GM21737 (cell line): ENCODE measurements at regions not wholly inside any gene's neighbourhood (a gene's known extent, or its start where the extent isn't known, plus 50 kb on each side); places are given as distances from the start of the nearest gene placed in this dataset.

Source experiments
- ATAC-seq: cut with Tn5 transposase; IDR thresholded peaks from one replicate; pipeline ENCODE4 v1.9.1; 2021; ENCODE audit warnings: mild to moderate bottlenecking, moderate library complexity; ENCODE audit not compliant: unreplicated experiment

DNA sequence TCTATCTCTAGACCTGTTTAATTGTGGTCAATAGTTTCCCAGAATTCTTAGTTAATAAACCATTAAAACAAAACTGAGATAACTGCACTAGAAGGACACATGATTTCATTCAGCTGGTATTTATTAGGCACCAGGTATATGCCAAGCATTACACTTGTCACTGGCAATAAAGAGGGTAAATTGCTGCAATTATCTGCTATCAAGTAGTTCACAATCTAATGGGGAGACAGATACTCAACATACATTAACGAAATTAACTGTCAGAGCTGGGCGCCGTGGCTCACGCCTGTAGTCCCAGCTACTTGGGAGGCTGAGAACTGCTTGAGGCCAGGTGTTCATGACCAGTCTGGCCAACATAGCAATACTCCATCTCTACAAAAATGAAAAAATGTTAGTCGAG, 71.7 kb upstream of the WIPF1 start:
- no peak for ATAC-seq

DNA sequence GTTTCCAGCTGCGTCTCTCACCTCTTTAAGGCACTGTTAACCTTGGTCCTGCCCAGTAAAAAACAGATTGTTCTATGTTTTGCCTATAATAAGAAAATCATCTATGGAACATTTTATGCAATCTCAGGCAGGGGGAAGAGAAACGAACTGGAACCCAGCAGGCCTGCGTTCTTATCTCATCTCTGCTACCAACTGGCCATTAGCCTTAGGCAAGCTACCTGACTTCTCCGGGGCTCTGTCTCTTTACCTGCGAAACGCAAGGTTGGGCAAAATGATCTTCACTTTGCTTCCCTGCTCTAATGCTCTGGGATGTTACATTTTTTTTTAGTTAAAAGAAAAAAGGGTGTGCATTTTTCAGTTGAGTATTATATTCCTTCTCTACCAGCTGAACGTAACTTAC, 70.5 kb upstream of the WIPF1 start:
- ATAC-seq = no peak

DNA sequence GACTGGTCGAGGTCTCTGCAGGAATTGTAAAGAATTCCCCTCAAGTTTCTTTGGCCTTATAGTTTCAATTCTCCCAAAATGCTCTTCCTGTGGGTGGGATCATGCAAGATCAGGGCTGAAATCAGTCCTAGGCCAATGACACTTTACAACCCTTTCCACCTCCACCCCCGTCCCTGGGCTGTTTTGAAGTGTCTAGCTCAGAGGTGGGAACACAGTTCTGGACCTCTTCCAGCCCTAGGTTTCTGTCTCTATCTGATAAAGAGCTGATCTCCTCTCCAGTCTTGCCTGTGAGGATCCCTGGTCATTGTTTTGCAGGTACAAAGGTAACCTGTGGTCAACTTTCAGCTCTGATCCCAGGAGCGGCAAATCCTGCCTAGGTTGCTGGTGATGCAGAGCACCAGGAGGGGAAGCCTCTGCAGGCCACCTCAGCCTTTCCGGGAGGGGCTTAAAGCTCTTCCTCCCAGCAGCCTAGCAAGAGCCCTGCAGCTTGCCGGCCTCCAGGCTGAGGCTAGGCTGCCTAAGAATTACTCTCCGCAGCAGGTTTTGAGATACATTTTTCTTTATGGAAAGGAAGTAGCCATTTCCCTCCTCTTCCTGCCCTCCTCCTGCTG, 69.8 kb upstream of the WIPF1 start:
- ATAC-seq = no peak

DNA sequence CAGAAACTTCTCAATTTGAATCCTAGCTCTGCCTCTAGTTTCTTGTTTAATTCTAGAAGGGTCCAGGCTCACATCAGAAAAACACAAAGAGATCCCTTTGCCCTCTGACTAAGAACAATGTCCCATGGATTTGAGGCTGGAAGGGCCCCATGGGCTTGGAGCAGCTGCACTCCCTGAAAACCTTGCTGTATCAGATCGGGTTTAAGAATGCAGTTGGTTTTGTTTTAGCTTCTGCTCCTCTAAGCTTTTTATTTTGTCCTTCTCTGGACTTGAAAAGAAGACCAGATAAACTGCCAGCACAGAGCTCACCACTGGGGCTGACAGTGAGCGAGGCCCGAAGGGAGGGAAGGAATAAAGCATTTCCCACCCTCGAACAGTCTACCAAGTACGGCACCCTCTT, 69.2 kb upstream of the WIPF1 start:
- ATAC-seq = no peak

DNA sequence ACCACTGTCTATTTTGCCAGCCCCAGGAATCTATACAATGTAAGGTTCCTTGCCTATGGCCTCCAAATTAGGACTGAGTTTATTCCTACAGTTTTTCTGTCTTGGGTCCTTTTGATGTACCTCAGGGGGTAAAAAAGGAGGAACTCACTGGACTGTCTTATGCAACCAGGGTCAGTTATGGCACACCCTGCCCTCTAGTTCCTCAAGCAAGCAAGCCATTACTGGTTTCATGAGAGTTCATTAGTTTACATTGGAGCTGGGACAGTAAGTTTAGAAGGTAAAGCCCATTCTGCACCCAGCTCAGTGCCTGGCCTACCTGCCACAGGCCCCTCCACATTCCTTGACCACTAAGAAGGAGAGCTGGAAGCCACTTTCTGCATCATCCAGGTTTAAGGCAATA, 68.7 kb upstream of the WIPF1 start:
- ATAC-seq = no peak

DNA sequence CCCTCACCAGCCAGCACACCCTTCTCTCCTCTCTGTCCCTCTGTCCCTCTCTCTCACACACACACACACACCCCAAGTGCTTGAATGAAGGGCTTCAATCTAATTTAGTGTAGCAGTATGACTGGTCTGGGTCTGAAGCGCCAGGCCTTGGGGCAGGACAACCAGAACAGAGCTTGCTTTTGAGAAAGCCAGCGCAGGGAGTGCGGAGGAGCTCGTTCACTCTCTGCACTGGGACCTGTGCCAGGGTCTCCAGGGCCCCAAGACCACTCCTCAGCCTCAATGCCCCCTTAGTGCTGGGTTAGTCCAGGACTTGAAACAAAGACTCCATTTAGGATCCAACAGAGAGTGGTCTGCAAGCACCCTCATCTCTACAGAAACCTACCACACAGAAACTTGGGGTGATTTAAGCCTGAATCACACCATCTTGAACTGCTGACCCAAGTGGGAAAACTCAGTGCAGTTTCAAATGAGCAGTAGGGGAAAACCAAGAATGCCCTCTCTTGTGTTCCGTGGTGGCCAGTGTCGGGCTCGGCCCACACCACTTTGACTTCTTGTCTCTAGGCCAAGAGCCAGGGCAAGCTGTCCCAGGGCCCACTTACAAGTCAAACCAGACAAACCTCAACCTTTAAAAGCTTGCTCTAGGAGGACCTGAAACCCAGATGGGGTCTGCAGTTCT, 66.6 kb upstream of the WIPF1 start:
- no peak for ATAC-seq

DNA sequence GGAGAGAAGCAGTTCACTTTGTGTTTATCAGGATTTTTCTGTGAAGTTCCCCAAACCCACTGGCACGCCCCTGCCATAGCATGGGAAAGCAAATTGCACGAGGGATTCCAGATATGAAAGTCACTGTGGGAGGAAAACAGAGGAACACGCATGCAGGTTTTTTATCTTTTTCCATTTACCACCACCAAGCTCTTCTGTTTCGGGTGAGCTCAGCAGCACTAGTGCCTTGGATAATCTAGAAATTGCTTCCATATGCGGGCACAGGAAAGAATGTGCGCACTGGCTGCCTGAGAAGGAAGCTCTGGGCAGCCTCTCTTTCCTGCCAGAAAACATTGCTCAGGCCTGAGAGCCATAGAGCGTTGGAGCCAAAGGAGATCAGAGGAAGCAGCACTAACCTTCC, 65.9 kb upstream of the WIPF1 start:
- no peak for ATAC-seq

DNA sequence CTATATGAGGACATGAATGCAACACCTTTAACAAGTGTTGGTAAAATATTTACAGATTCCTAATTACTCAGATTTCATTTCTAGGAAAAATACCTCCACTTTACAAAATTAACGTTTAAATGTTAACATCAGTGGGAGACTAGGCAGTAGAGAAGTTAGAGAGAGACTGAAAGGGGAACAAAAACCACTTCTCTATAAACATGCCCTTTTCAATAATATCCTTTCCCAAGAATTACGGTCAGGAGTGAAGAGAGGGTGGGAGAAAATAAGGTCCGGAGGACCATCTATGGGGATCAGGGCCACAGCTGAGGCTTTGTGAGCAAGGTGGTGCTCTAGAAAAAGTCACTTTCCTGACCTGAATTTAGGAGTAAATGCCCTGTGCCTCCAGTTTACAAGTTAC, 65.3 kb upstream of the WIPF1 start:
- ATAC-seq = no peak

DNA sequence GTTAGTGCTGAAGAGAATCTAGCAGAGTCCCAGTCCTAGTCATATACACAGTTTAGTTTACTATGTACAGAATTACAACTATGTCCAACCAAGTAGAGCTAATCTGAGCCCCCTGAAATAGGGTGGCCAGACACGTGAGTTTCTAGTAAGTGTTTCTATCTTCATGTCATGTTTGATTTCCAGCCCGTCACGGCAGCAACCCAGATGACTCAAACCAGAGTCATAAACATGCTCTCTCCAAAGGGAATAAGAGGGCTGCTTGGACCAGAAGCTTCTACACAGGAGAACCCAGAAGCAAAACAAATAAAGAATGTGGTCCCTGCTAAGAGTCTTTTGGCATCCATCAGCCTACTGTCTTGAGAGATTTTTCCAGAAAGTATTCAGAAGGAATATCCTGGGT, 64.9 kb upstream of the WIPF1 start:
- no peak for ATAC-seq

DNA sequence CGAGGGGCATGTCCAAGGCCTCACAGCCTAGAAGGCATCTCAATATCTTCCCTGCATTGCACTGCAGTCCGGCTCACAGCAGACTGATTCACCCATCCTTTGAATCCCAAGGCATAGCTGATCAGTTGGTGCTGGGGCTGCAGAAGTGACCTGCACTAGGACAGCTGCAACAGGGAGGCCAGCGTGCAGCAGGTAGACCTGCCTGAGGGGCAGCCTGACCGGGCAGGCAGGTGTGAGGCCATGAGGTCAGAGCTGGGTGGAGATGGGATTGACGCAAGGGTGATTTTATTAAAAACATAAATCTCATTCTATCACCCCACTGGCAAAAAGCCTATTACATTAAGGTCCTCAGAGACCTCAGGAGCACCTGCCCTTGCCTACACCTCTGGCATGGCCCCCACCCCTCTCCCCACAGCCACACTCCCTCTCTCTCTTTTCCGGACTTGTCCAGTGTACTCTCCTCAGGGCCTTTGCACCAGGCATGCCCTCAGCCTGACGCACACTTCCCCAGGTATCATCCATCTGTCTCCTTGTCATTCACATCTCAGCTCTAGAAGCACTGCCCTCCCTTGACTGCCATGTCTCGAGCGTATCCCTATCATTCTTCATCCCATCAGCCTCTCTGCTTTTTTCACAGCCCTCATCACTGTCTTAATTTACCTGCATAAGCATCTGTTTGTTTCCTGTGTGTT, 63.5 kb upstream of the WIPF1 start:
- ATAC-seq = no peak

DNA sequence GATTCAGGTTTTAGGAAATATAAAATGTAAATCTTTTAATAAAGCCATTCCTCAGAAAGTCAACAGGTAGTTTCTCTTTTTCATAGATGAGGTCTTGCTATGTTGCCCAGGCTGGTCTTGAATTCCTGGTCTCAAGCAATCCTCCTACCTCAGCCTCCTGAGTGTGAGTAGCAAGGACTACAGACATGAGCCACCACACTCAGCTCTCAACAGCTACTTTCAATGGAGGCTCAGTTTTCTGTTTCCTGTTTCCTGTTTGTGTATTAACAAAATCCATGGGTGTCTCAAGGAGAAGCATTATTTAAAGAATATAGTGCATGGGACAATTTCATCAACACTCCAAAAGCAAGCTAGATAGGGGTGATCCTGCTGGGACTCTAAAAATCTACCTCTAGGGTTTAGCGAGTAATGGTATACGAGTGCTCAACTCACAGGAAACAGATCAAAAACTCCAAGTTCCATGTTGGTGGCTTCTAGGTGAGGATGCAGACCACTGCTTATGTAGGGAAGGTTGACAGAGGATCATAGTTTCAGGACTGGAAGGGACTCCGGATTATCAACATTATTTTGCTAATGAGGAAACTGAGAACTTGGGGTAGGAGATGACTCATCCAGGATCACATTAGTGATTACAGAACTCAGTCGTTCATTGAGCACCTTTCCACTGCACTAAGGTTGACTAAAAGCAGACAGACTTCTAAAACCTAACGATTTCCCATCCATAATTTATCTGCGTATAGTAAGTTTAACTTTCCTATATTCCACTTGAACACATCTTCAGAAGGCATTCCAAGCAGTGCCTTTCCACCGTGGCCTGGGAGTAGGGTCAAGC, 61.7 kb upstream of the WIPF1 start:
- ATAC-seq = no peak

DNA sequence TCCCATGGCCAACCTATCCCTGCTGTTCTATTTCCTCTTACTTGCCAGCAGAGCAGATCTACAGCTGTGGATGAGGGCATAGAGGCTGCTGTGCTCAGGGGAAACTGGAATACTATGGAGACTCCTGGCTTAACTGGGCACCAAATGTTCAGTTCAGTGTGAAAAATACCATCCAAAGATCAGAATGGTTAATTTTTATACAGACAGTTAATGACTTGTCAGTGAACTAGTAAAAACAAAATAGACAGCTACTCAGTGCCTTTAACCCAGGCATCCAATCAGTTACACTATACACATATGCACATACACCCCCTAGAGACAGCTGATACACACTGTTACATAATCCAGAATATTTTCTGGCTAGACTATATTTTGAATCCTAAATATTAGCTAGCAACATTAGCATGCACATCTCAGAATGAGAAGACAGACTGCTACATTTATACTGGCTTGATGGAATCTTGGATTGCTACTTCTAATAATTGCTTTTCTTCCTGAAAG, 59.1 kb upstream of the WIPF1 start:
- no peak for ATAC-seq

DNA sequence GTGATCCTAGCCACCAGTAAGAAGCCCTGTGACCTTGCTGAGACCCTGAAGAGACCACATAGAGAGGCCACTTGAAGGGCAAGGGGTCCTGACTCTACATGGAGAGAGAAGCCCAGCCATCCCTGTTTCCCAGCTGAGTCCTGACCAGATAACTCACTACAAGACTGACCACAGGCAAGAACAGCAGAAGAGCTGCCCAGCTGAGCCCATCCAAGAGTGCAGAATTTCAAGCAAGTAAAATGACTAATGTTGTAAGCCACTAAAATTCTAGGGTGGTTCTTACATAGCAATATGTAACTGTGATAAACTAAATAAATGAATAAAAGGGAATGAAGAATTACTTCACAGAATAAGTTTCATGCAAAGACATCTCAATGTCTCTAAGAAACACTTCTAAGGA, 58.4 kb upstream of the WIPF1 start:
- ATAC-seq = no peak

DNA sequence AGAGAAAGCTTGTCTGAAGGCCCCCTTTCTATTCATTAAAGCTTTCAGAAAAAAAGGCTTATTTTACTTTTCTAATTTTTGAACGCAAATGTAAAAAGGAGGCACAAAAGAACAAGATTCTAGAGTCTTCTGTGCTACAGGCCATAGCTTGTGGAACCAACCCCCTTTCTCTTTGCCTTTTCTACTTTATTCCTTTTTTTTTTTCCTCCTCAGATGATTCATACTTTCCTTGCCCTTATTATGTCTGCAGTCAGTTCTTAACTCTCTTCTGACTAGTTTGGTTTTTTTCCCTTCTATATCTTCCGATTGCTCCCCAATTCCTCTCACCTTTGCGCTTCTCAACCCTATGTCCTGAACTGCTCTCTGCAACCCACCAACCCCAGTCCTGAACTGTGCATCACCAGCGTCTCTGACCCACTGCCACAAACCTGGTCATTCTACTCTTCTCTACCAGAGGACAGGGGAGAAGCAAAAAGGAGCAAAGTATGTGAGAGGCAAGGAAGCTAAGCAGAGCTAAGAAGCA, 56.9 kb upstream of the WIPF1 start:
- ATAC-seq = no peak

DNA sequence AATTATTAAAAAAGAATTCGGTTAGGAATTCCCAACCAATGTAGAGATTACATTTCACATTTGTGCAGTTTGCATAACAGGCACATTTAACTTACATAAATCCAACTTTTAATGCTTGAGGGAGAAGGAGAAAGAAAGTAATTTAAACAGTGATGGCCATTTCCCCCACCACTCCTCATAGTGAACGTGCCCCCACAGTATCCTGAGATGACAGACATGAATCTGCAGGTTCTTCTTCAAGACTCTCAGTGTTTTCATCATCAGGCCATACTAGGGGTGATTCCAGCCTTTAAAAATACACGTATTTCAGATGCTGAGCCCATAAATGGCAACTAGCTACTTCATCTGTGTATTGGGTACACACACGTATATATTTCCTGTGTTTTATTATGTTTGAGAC, 51.3 kb upstream of the WIPF1 start:
- no peak for ATAC-seq
